ENCODE measurements at regions not wholly inside any gene's neighbourhood (a gene's known extent, or its start where the extent isn't known, plus 50 kb on each side); places are given as distances from the start of the nearest gene placed in this dataset.
"Not testable (repeated sequence)": the region's sequence is repeated elsewhere in the genome, so short reads cannot be mapped to it uniquely, and the experiment has no call there.

- no peak for DNase-seq
These were observed 368.8 kb downstream of the NPHP4 start for GRCh38 chr1:5623399-5623798.

- no peak for DNase-seq
These were observed 369.8 kb downstream of the NPHP4 start for GRCh38 chr1:5622412-5622811.

- DNase-seq, result no peak
These were observed 370.5 kb downstream of the NPHP4 start for GRCh38 chr1:5621692-5622091.

GRCh38 chr1:5620997-5621396 lies 371.2 kb downstream of the NPHP4 start:
- DNase-seq, result no peak

GRCh38 chr1:5620418-5620817 lies 371.8 kb downstream of the NPHP4 start:
- DNase-seq, result no peak

GRCh38 chr1:5619469-5619868 lies 372.8 kb downstream of the NPHP4 start:
- no peak for DNase-seq

- DNase-seq, result no peak
These were observed 374.7 kb downstream of the NPHP4 start for GRCh38 chr1:5617546-5617945.

- no peak for DNase-seq
These were observed 375.1 kb downstream of the NPHP4 start for GRCh38 chr1:5617179-5617520.

- no peak for DNase-seq
These were observed 375.7 kb downstream of the NPHP4 start for GRCh38 chr1:5616366-5617178.

GRCh38 chr1:5615076-5615475 lies 377.1 kb downstream of the NPHP4 start:
- no peak for DNase-seq

- DNase-seq, result no peak
These were observed 378.3 kb downstream of the NPHP4 start for GRCh38 chr1:5613900-5614299.

- DNase-seq, result no peak
These were observed 380.4 kb downstream of the NPHP4 start for GRCh38 chr1:5611851-5612250.

- no peak for DNase-seq
These were observed 380.8 kb downstream of the NPHP4 start for GRCh38 chr1:5611431-5611830.

GRCh38 chr1:5610432-5610831 lies 381.8 kb downstream of the NPHP4 start:
- no peak for DNase-seq

GRCh38 chr1:5603353-5604104 lies 388.7 kb downstream of the NPHP4 start:
- no peak for DNase-seq

GRCh38 chr1:5602718-5603117 lies 389.5 kb downstream of the NPHP4 start:
- DNase-seq, result not testable (repeated sequence)

- DNase-seq, result no peak
These were observed 390.7 kb downstream of the NPHP4 start for GRCh38 chr1:5601516-5601915.

- DNase-seq, result no peak
These were observed 392.7 kb downstream of the NPHP4 start for GRCh38 chr1:5599541-5599940.

- no peak for DNase-seq
These were observed 393.3 kb downstream of the NPHP4 start for GRCh38 chr1:5598824-5599395.

- no peak for DNase-seq
These were observed 394.0 kb downstream of the NPHP4 start for GRCh38 chr1:5597991-5598823.

- no peak for DNase-seq
These were observed 394.9 kb downstream of the NPHP4 start for GRCh38 chr1:5597171-5597850.

GRCh38 chr1:5596651-5597050 lies 395.6 kb downstream of the NPHP4 start:
- DNase-seq, result no peak
